ENCODE measurements at regions not wholly inside any gene's neighbourhood (a gene's known extent, or its start where the extent isn't known, plus 50 kb on each side); places are given as distances from the start of the nearest gene placed in this dataset.

DNA sequence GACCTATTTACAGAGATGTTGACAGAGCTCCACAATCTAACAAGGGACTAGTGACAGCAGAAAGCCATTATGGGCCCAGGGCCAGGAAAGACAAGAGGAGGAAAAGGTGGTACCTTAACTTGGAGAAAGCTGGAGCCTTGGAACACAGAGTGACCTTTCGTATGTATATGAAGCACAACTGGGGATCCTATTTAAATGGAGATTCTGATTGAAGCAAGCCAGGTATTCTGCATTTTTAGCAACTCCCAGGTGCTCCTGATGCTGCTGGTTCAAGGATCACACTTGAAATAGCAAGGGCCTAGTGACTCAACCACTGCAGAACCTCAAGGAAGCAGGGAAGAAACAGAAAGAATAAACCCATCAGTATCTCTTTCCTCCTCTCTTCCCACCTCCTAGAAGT, 99.4 kb downstream of the TMEM47 start:
- TF ChIP-seq, protein P1, sequence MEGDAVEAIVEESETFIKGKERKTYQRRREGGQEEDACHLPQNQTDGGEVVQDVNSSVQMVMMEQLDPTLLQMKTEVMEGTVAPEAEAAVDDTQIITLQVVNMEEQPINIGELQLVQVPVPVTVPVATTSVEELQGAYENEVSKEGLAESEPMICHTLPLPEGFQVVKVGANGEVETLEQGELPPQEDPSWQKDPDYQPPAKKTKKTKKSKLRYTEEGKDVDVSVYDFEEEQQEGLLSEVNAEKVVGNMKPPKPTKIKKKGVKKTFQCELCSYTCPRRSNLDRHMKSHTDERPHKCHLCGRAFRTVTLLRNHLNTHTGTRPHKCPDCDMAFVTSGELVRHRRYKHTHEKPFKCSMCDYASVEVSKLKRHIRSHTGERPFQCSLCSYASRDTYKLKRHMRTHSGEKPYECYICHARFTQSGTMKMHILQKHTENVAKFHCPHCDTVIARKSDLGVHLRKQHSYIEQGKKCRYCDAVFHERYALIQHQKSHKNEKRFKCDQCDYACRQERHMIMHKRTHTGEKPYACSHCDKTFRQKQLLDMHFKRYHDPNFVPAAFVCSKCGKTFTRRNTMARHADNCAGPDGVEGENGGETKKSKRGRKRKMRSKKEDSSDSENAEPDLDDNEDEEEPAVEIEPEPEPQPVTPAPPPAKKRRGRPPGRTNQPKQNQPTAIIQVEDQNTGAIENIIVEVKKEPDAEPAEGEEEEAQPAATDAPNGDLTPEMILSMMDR (IDR thresholded peaks at IDR 0.05; ENCODE audit: insufficient read depth, low read depth, low read length), result no peak
- no peak for TF ChIP-seq EZH2 (IDR thresholded peaks at IDR 0.05; ENCODE audit: insufficient read depth, low read length)
